Hematopoietic multipotent progenitor cell treated with erythropoietin and hydrocortisone succinate and interleukin-3 and kit ligand, for 8 days (in vitro differentiated cells): ENCODE measurements at regions not wholly inside any gene's neighbourhood (a gene's known extent, or its start where the extent isn't known, plus 50 kb on each side); places are given as distances from the start of the nearest gene placed in this dataset.
A peak's percentile ranks its signal among the peaks of the same experiment; 100 is the strongest.
"Not testable (repeated sequence)": the region's sequence is repeated elsewhere in the genome, so short reads cannot be mapped to it uniquely, and the experiment has no call there.

Source experiments
- DNase-seq: peaks from one replicate; pipeline ENCODE4 v3.0.0-alpha.2; 2015

DNA sequence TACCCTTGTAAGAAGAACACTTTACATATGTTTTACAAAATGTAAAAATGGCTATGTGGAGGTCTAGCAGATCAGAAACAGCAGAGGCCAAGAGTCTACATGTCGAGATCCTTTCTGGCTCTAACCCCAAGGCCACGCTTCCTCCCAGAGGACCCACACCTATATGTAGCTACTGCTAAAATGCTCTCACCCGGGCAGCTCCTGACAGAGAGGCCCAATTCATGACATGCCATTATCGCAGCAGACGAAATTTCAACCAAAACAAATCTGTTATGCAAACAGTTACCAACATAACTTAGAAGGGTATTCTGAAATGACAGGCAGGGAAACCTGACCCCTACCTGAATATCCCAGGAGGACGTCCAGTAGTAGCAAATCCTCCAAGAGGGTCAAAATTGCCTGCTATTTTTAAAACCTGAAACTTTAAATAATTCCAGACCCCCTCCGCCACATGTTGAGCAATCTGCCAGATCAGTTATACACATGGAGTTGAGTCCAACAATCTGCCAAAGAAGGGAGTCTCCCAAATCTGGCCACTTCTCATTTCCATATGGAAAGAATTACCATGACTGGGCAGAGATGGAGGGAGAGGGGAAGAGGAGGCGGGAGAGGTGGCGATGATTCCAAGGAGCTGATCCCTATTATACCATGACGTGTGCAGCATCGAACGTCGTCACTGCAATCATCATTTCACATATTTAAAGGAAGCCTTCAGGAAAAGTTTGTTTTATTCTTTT lies 192.9 kb upstream of the TBL1X start:
- no peak for DNase-seq

- no peak for DNase-seq
Measured at GRCh38 chrX:9273744-9274143, 191.1 kb upstream of the TBL1X start.

DNA sequence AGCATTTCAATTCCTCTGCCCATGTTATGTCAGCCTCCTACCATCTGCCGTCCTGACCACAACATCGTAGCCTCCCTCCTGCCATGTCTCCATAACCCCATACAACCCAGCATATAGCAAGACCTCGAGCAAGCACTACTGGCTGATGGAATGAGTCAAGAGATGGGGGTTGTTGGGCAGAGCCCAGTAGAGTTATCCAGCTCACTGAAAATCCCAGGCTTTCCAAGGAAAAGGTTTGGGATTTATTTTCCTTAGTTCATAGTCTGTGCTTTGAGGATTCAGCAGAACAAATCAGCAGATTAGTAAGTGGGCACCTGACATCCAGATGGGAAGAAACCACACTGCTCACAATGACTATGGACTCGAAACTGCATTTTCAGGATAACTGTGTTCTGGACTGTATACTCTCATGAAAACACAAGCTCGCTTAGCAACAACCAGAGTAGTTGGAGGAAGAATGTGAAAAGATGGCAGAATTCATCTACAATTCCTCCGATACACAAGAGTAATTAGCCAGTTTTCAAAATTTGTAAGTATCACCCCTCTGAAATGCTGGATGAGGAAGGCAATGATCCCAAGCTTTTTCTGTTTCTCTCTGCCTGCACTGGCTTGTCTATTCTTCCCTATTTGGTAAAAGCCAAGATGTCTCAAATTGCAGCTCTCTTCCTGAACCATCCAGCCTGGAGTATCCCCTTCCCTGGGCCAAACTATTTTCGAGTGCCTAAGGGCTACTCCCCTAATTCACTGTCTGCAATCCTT lies 186.2 kb upstream of the TBL1X start:
- DNase-seq = no peak

GRCh38 chrX:9279234-9279544 lies 185.7 kb upstream of the TBL1X start:
- DNase-seq = no peak

DNA sequence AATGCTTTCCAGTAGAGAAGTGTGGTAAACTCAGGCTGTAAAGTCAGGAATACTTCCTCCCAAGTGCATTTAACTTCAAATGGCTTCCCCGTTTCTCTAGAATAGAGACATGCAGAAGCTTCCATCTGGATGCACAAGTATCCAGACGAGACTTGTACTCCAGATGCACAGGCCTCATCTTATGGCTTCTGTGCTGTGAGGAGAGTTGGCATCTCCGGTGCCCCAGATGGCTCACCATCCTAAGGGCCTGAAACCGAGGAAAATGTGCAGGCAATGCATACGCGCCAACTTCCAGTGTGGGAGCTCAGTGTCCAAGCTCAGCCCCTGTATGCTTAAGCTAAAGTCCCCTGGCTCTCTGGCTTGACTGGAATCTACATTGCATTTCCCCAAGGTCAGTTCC lies 184.0 kb upstream of the TBL1X start:
- DNase-seq = no peak

DNA sequence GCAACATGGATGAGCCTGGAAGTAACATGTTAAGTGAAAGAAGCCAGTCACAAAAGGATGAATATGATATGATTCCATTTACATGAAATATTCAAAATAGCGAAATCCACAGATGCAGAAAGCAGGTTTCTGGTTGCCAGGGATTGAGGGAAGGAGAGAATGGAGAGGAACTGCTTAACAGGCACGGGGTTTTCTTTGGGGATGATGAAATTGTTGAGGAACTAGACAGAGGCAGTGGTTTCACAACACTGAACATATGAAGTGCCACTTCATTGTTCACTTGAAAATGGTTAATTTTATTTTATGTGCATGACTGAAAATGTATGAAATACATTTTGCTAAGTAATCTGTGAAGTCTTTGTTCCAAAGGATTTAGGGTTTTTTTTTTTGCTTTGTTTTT lies 182.5 kb upstream of the TBL1X start:
- DNase-seq = no peak

GRCh38 chrX:9285342-9285771 lies 179.5 kb upstream of the TBL1X start:
- DNase-seq = no peak

DNA sequence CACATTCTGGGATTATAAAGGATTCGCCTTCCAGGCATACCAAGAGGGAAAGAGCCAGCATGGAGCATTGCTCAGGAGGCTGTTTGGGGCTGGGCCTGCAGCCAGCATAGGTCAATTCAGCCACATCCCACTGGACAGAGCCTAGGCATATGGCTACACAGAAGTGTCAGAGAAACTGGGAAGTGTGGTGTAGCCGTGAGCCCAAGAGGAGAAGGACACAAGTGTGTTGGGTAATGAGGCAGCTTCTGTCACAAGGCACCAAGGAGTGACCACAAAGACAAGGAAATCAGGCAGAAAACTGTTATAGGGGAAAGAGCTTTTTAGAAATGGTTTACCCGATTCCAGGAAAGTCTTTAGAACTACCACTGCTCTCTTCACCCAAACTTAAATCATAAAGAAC lies 178.6 kb upstream of the TBL1X start:
- DNase-seq = no peak

DNA sequence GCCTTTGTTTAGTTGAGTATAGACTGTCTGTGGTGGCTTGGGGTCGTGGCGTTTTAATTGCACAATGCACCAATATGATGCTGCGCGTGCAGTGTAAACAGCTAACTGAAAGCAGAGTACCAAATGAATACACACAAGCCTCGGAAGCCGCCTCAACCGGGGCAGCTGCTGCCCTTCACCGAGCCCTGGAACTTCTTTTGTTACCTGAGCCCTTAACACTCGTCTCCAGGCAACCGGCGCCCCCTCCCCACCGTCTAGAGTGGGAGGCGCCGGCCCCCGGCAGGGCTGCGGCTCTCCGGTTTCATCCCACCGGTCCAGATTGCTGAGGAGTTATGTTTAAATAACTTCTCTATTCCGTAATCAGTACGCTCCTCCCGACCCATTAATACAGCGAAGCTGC lies 173.2 kb upstream of the TBL1X start:
- DNase-seq = no peak

DNA sequence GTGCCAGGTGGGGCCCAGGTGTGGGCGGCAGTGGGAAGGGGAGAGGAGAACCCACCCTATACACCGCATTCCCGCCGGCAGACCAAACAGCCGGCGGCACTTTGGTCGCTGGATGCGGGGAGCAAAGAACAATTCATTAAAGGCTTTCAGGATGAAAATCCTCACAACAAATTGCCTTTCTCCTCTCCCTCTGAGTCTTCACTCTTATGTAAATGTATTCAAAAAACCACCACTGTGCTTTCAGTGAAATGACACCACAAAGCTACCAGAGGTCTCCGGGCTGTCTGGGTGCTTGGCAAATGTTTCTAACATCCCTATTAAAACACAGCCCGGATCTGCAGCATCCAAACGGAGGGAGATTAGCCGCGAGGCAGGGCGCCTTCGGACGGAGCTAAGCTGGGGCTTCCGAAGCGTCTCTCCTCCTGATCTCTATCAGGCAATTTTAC lies 171.8 kb upstream of the TBL1X start:
- no peak for DNase-seq

DNA sequence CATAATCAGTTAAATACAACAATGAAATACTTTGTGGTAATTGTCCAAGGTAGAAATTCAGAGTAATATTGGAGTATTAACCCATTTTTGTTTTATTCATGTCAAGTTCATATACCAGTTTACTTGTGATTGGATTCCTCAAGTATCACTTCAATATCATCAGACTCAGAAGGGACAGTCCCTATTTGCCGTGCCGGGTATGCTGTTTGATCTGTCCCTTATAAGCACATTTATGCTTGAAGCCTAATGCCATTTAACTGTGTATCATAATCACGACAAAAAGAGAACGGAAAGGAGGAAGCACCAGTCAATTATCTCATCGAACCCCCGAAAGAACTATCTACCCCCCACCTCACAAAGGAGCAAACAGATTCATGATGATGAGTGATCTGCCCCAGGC lies 171.0 kb upstream of the TBL1X start:
- no peak for DNase-seq

- DNase-seq = no peak
Measured at GRCh38 chrX:9295551-9295950, 169.3 kb upstream of the TBL1X start.

DNA sequence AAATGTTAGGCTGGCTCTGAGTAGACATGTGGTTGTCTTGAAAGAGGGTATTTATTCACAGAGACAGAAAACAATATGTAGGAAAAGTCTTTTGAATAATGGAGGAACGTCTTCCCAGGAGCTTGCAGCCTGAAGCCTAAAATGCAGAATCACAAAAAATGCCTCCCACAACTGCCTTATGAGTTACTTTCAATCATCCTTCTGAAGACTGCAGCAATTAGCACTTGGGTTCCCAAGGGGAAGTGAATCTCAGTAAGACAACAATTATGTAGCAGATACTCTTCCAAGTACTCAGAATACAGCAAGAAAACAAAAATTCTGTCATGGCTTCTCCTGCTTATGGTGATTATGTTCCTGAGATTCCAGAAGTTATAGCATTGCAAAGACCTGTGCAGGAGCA lies 166.6 kb upstream of the TBL1X start:
- DNase-seq = no peak

GRCh38 chrX:9299681-9300080 lies 165.2 kb upstream of the TBL1X start:
- not testable (repeated sequence) for DNase-seq

- no peak for DNase-seq
Measured at GRCh38 chrX:9301836-9302235, 163.0 kb upstream of the TBL1X start.

GRCh38 chrX:9302381-9302780 lies 162.5 kb upstream of the TBL1X start:
- DNase-seq = no peak

- no peak for DNase-seq
Measured at GRCh38 chrX:9308426-9308825, 156.4 kb upstream of the TBL1X start.

GRCh38 chrX:9310616-9311015 lies 154.2 kb upstream of the TBL1X start:
- no peak for DNase-seq

DNA sequence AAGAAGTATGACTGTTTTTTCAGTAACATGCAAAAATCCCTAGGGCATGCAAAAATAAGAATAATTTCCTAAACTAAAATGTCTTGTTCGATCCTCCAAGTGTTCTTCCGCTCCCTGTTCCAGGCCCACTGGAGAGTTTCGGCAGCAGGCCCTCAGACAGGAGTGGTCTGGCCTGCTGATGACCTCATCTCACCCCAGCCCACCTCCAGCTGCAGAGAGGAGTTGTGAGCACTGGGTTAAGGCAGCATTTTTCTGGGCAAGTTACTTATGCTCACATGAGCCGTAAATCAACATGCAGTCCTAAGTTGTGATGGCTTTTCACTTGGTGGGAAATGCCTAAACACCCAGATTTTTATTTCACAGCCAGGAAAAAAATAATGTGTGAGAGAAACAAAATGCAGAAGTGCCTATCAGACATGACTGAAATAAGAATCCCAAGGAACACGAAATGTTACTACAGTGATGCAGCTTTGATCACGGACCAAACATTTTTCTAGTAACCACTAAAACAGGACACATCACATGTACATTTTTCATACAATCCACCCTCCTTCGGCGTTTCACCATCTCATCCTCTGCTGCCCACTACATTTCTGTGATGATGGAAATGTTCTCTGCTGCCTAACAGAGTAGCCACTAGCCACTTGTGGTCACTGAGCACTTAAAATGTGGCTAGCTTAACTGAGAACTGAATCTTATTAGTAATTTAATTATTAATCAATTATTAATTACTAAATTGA lies 153.3 kb upstream of the TBL1X start:
- no peak for DNase-seq

GRCh38 chrX:9312922-9313867 lies 151.7 kb upstream of the TBL1X start:
- peak; percentile 62 for DNase-seq

- DNase-seq = no peak
Measured at GRCh38 chrX:9315086-9315485, 149.8 kb upstream of the TBL1X start.

DNA sequence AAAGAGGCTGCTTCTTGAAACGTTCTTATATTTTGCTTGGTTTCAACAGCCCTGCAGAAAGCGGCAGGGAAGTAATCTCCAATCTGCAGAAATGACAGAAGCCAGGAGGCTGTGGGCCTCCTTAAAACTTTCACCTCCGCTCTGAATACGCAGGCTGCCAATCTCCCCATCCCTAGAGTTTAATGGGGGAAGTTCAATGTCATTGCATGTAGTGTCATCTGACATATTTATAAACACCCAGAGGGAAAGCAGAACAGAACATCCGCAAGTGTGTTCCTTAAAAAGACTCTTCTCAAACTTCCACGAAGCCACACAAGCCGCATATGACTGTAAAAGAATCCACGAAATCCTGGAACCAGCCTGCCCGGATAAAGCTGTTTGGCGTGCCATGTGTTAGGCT lies 148.8 kb upstream of the TBL1X start:
- DNase-seq = no peak

- no peak for DNase-seq
Measured at GRCh38 chrX:9317176-9317575, 147.7 kb upstream of the TBL1X start.
